ENCODE measurements at regions not wholly inside any gene's neighbourhood (a gene's known extent, or its start where the extent isn't known, plus 50 kb on each side); places are given as distances from the start of the nearest gene placed in this dataset.

DNA sequence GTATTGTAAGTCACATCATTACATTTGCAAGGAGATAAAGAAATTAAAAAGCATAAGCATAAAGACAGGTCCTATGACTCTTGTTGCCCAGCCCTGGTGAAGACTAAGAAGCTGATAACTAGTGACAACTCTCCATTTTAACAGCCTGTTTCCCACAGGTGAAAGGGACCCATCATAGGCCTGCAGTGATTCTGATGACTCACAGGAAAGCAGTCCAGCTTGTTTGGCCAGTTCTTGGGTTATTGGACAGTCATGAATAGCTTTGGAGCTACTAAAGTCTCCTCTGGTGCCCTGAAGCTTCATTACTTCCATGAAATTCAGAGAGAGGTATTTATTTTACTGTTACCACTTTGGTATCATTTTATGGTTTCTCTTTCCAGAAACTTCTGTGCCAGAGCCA, 55.5 kb upstream of the DYRK2 start:
- Histone ChIP-seq H3K27ac (peak overlapping the region in 6 of 8 donors; percentile 9 to 59 (median 32)), H3K9me3 (no peaks in the 10 kb centered on the region), H3K27me3 (replicated peaks in 1 of 7) (no peaks in the 10 kb centered on the region), H3K4me3 (no peak overlapping the region), H3K4me1 (peaks cover 5 to 42% (median 17%) of the 10 kb centered on the region in 6 donors), H3K36me3 (no peaks in the 10 kb centered on the region)
- TF ChIP-seq, protein P1, sequence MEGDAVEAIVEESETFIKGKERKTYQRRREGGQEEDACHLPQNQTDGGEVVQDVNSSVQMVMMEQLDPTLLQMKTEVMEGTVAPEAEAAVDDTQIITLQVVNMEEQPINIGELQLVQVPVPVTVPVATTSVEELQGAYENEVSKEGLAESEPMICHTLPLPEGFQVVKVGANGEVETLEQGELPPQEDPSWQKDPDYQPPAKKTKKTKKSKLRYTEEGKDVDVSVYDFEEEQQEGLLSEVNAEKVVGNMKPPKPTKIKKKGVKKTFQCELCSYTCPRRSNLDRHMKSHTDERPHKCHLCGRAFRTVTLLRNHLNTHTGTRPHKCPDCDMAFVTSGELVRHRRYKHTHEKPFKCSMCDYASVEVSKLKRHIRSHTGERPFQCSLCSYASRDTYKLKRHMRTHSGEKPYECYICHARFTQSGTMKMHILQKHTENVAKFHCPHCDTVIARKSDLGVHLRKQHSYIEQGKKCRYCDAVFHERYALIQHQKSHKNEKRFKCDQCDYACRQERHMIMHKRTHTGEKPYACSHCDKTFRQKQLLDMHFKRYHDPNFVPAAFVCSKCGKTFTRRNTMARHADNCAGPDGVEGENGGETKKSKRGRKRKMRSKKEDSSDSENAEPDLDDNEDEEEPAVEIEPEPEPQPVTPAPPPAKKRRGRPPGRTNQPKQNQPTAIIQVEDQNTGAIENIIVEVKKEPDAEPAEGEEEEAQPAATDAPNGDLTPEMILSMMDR (IDR thresholded peaks at IDR 0.05 in 8 of 11, conservative IDR thresholded peaks at IDR 0.05 in 3 of 11), result no peak
- TF ChIP-seq POLR2A (IDR thresholded peaks at IDR 0.05), result no peak
- no peak for TF ChIP-seq POLR2AphosphoS5 (IDR thresholded peaks at IDR 0.05)
- intact Hi-C loops (cut with DNase I; ENCODE audit: low total_unique reads), result no loop called here
- no peak for DNase-seq

DNA sequence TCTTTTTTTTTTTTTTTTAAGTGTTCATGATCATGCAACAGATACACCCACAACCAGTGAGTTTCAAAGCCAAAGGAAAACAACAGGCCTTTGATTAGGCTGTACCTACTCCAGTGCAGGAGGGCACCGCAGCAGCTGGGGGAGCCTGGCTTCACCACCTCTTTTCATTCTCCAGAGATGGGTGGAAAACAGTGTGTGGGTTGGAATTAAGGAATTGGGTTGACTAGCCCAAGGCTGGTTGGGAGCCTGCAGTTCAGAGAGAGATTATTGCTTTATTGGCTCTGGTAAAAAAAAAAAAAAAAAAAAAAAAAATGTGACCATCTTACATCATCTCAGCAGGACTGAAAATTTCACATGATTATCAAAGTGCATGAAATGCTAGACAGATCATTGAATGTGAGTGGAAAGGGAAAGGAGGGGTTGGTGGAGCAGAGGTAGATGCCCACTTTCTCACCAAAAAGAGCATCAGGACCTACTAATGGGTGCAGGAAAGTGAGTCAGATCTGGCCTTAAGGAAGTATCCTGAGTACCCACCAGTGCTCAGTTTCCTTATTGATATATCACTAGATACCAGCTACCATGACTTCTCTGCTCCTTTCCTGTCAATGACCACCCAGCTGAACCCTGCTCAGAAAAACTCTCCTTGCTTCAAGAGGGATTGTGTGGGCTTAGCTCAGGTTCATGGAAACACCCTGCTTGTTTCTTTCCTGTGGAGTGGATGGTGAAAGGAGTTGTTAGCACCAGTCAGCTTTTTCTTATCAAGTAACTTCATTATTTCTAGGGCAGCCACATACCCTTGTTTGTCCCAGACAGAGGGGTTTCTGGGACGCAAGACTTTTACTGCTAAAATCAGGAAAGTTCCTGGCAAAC, 54.8 kb upstream of the DYRK2 start:
- no peak for DNase-seq
- Histone ChIP-seq H3K27ac (peak overlapping the region in 1 of 8 donors; percentile 36), H3K36me3 (no peaks in the 10 kb centered on the region), H3K27me3 (replicated peaks in 1 of 7) (no peaks in the 10 kb centered on the region), H3K9me3 (no peaks in the 10 kb centered on the region), H3K4me3 (no peak overlapping the region), H3K4me1 (peaks cover 5 to 42% (median 17%) of the 10 kb centered on the region in 6 donors)
- TF ChIP-seq, protein P1 (IDR thresholded peaks at IDR 0.05 in 8 of 11, conservative IDR thresholded peaks at IDR 0.05 in 3 of 11), result no peak
- WGBS, 5 donors, result 92 to 100% (median 94%) methylated on average over 2 of the region's 2 CpGs
- intact Hi-C loops (cut with DNase I; ENCODE audit: low total_unique reads), result no loop called here

DNA sequence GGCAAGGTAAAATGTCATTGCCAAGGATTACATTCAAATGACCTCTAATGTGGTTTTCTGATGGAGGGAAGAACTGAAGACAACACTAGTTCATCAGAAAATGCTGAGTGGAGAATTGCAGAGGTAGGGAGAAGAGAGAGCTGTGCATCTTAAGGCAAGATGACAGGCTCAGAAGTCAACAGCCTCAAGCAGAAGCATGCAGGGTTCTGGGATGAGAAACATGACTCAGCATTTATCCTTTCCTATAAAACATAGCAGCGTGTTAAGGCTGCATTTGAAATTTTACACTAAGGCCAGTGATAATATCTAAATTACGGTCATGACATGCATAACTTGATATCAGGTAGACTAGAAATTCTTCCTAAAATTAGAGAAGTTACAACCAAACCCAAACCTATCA, 53.7 kb upstream of the DYRK2 start:
- Histone ChIP-seq H3K36me3 (no peaks in the 10 kb centered on the region), H3K9me3 (peaks cover 0 to 4% (median 0%) of the 10 kb centered on the region in 8 donors), H3K4me1 (peaks cover 5 to 38% (median 17%) of the 10 kb centered on the region in 6 donors), H3K27ac (no peak overlapping the region), H3K4me3 (no peak overlapping the region), H3K27me3 (replicated peaks in 1 of 7) (no peaks in the 10 kb centered on the region)
- intact Hi-C loops (cut with DNase I; ENCODE audit: low total_unique reads), result no loop called here
- DNase-seq, result no peak
- no peak for TF ChIP-seq POLR2AphosphoS5 (IDR thresholded peaks at IDR 0.05)
- TF ChIP-seq, protein P1 (IDR thresholded peaks at IDR 0.05 in 8 of 11, conservative IDR thresholded peaks at IDR 0.05 in 3 of 11), result no peak
- TF ChIP-seq POLR2A (IDR thresholded peaks at IDR 0.05), result no peak
- WGBS, 5 donors, result 65 to 75% (median 66%) methylated on average over 2 of the region's 2 CpGs

DNA sequence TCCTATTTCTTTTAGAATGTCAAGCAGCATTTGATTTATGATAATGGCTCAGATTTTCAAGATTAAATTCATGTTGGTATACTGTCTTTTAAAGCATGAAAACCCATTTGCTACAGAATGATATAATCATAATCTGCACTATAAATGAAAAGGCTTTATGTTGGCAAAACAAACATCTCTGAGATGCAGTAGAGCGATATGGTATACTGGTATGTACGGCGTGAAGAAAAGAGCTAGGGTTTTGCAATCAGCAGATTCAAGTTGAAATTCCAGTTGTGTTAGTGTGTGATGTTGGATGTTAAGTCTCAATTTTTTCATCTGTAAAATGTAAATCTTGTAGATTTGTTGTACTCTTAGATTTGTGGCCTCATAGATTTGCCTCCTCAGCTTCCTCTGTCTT, 53.2 kb upstream of the DYRK2 start:
- no peaks in the 10 kb centered on the region for H3K36me3 ChIP-seq
- intact Hi-C loops (cut with DNase I; ENCODE audit: low total_unique reads), result no loop called here
- 62 to 82% (median 66%) methylated on average over 3 of the region's 3 CpGs for WGBS, 5 donors
- no peak overlapping the region for H3K27ac ChIP-seq
- H3K4me1 ChIP-seq, result peaks cover 5 to 33% (median 13%) of the 10 kb centered on the region in 6 donors
- H3K4me3 ChIP-seq, result no peak overlapping the region
- TF ChIP-seq, protein P1 (IDR thresholded peaks at IDR 0.05 in 8 of 11, conservative IDR thresholded peaks at IDR 0.05 in 3 of 11), result no peak
- TF ChIP-seq POLR2A (IDR thresholded peaks at IDR 0.05) (no peak), POLR2AphosphoS5 (IDR thresholded peaks at IDR 0.05) (no peak)
- H3K9me3 ChIP-seq, result peaks cover 0 to 4% (median 0%) of the 10 kb centered on the region in 8 donors
- H3K27me3 ChIP-seq (replicated peaks in 1 of 7), result no peaks in the 10 kb centered on the region
- no peak for DNase-seq

Measured in spleen (tissue), 11 donors.